Neural cell (in vitro differentiated cells): ENCODE measurements at regions not wholly inside any gene's neighbourhood (a gene's known extent, or its start where the extent isn't known, plus 50 kb on each side); places are given as distances from the start of the nearest gene placed in this dataset.
"Not testable (repeated sequence)": the region's sequence is repeated elsewhere in the genome, so short reads cannot be mapped to it uniquely, and the experiment has no call there.

Experiments
- H2AFZ ChIP-seq: fragments of 200-600, 300-800 bp; sonication (generic), shearing (Covaris generic); 2 replicates; pipeline ENCODE4 v1.6.0; 2014; ENCODE audit warnings: low read depth, mild to moderate bottlenecking, antibody characterized with exemption, low read length, moderate library complexity
- H3F3A ChIP-seq: fragments of 200-600 bp; shearing (Covaris generic); 2 replicates; pipeline ENCODE4 v1.6.1; 2016; ENCODE audit warnings: mild to moderate bottlenecking, moderate library complexity, mixed read lengths, antibody characterized with exemption, low read length; ENCODE audit not compliant: insufficient read depth, poor library complexity, severe bottlenecking
- H3K27ac ChIP-seq: fragments of 200-600, 300-800 bp; sonication (generic), shearing (Covaris generic); 2 replicates; pipeline ENCODE4 v1.5.1; 2014; ENCODE audit warnings: mild to moderate bottlenecking, low read length, moderate library complexity
- H3K27me3 ChIP-seq: fragments of 300-800, 200-600 bp; sonication (generic), shearing (Covaris generic); 2 replicates; pipeline ENCODE4 v1.6.0; 2014; ENCODE audit warnings: mild to moderate bottlenecking, low read depth, low read length, moderate library complexity; ENCODE audit not compliant: insufficient read depth
- H3K36me3 ChIP-seq: fragments of 300-800, 200-600 bp; sonication (generic), shearing (Covaris generic); 2 replicates; pipeline ENCODE4 v1.5.1; 2014; ENCODE audit warnings: mild to moderate bottlenecking, antibody characterized with exemption, low read length, moderate library complexity; ENCODE audit not compliant: insufficient read depth
- H3K4me2 ChIP-seq: fragments of 300-800, 200-600 bp; sonication (generic), shearing (Covaris generic); 2 replicates; pipeline ENCODE4 v1.6.0; 2014; ENCODE audit warnings: mild to moderate bottlenecking, low read length
- H3K4me3 ChIP-seq: fragments of 300-800, 200-600 bp; sonication (generic), shearing (Covaris generic); 2 replicates; pipeline ENCODE4 v1.5.1; 2014; ENCODE audit warnings: mild to moderate bottlenecking, low read length, moderate library complexity
- H3K79me2 ChIP-seq: fragments of 200-600 bp; shearing (Covaris generic); replicated peaks from 2 replicates; pipeline ENCODE4 v1.6.0; 2014; ENCODE audit warnings: mild to moderate bottlenecking, low read length, moderate library complexity; ENCODE audit not compliant: insufficient read depth
- H3K9ac ChIP-seq: fragments of 300-800, 200-600 bp; sonication (generic), shearing (Covaris generic); 2 replicates; pipeline ENCODE4 v1.6.1; 2016; ENCODE audit warnings: mild to moderate bottlenecking, low read length, mixed read lengths
- H3K9me2 ChIP-seq: fragments of 200-600 bp; shearing (Covaris generic); 2 replicates; pipeline ENCODE4 v1.6.1; 2016; ENCODE audit warnings: mild to moderate bottlenecking, low read length, mixed read lengths; ENCODE audit not compliant: insufficient read depth
- H3K9me3 ChIP-seq: fragments of 200-600, 300-800 bp; sonication (generic), shearing (Covaris generic); 2 replicates; pipeline ENCODE4 v1.6.1; 2016; ENCODE audit warnings: mild to moderate bottlenecking, mixed run types, low read length, moderate library complexity, mixed read lengths
- H4K20me1 ChIP-seq: fragments of 200-600 bp; shearing (Covaris generic); 2 replicates; pipeline ENCODE4 v1.6.1; 2016; ENCODE audit warnings: mild to moderate bottlenecking, mixed run types; ENCODE audit not compliant: insufficient read depth
- CTCF ChIP-seq: fragments of 450-650 bp; IDR thresholded peaks from 2 replicates; pipeline ENCODE4 v1.5.1; 2014; ENCODE audit warnings: antibody characterized with exemption, mild to moderate bottlenecking, moderate library complexity; ENCODE audit not compliant: poor library complexity, severe bottlenecking
- EP300 ChIP-seq: fragments of 450-650 bp; conservative IDR thresholded peaks from 2 replicates; pipeline ENCODE4 v1.6.1; 2014; ENCODE audit warnings: antibody characterized with exemption, mild to moderate bottlenecking, moderate library complexity; ENCODE audit not compliant: poor library complexity, severe bottlenecking
- EZH2 ChIP-seq: fragments of 200-600, 300-800 bp; shearing (Covaris generic), sonication (generic); IDR thresholded peaks from 2 replicates; pipeline ENCODE4 v1.6.1; 2014; ENCODE audit warnings: antibody characterized with exemption, low read length, borderline replicate concordance, mild to moderate bottlenecking; ENCODE audit not compliant: insufficient read depth, poor library complexity, severe bottlenecking
- MXI1 ChIP-seq: fragments of 450-650 bp; conservative IDR thresholded peaks from 2 replicates; pipeline ENCODE4 v1.6.1; 2014; ENCODE audit warnings: antibody characterized with exemption, mild to moderate bottlenecking; ENCODE audit not compliant: poor library complexity, severe bottlenecking
- POLR2AphosphoS5 ChIP-seq: IDR thresholded peaks from 2 replicates; pipeline ENCODE4 v1.6.1; 2012
- RAD21 ChIP-seq: fragments of 450-650 bp; conservative IDR thresholded peaks from 2 replicates; pipeline ENCODE4 v1.6.1; 2014; ENCODE audit warnings: antibody characterized with exemption, mild to moderate bottlenecking, moderate library complexity
- REST ChIP-seq: IDR thresholded peaks from 2 replicates; pipeline ENCODE4 v1.6.1; 2012; ENCODE audit warnings: borderline replicate concordance
- SMC3 ChIP-seq: fragments of 450-650 bp; conservative IDR thresholded peaks from 2 replicates; pipeline ENCODE4 v1.6.1; 2014; ENCODE audit warnings: antibody characterized with exemption, mild to moderate bottlenecking, moderate library complexity; ENCODE audit not compliant: poor library complexity
- TAF1 ChIP-seq: IDR thresholded peaks from 2 replicates; pipeline ENCODE4 v1.6.1; 2012; ENCODE audit warnings: low read depth

GRCh38 chr12:92059960-92060359, 85.7 kb downstream of the BTG1 start:
- Histone ChIP-seq H3K9me2 (no peaks in the 10 kb centered on the region), H3K4me2 (no peak overlapping the region), H4K20me1 (no peaks in the 10 kb centered on the region), H3K36me3 (no peaks in the 10 kb centered on the region), H3K79me2 (no peaks in the 10 kb centered on the region), H3K9me3 (no peaks in the 10 kb centered on the region), H3K27me3 (no peaks in the 10 kb centered on the region), H3K9ac (no peak overlapping the region), H3K4me3 (no peak overlapping the region), H3F3A (no peaks in the 10 kb centered on the region), H2AFZ (no peak overlapping the region), H3K27ac (no peak overlapping the region)
- TF ChIP-seq MXI1: no peak
- no peak for TF ChIP-seq CTCF
- TF ChIP-seq TAF1: no peak
- TF ChIP-seq POLR2AphosphoS5: no peak
- TF ChIP-seq EP300: no peak
- no peak for TF ChIP-seq SMC3
- TF ChIP-seq REST: no peak
- no peak for TF ChIP-seq RAD21
- TF ChIP-seq EZH2: no peak

GRCh38 chr12:92058664-92059063, 87.0 kb downstream of the BTG1 start:
- H3K4me3 ChIP-seq: no peak overlapping the region
- no peaks in the 10 kb centered on the region for H3K79me2 ChIP-seq
- TF ChIP-seq CTCF (no peak), SMC3 (no peak), TAF1 (no peak), POLR2AphosphoS5 (no peak), EZH2 (no peak), MXI1 (no peak), REST (no peak), RAD21 (no peak), EP300 (no peak)
- H3K9me2 ChIP-seq: no peaks in the 10 kb centered on the region
- no peaks in the 10 kb centered on the region for H3F3A ChIP-seq
- H2AFZ ChIP-seq: no peak overlapping the region
- no peaks in the 10 kb centered on the region for H3K27me3 ChIP-seq
- no peak overlapping the region for H3K27ac ChIP-seq
- no peaks in the 10 kb centered on the region for H3K9me3 ChIP-seq
- H3K9ac ChIP-seq: no peak overlapping the region
- no peak overlapping the region for H3K4me2 ChIP-seq
- H4K20me1 ChIP-seq: no peaks in the 10 kb centered on the region
- H3K36me3 ChIP-seq: no peaks in the 10 kb centered on the region

GRCh38 chr12:92056756-92057155, 88.9 kb downstream of the BTG1 start:
- not testable (repeated sequence) for H3K9me3 ChIP-seq, H3K36me3 ChIP-seq, H3K79me2 ChIP-seq, H3K4me2 ChIP-seq, H3F3A ChIP-seq, H3K9me2 ChIP-seq, H2AFZ ChIP-seq, H3K27me3 ChIP-seq, H3K9ac ChIP-seq, H3K27ac ChIP-seq, H4K20me1 ChIP-seq, H3K4me3 ChIP-seq
